T-helper 1 cell treated with Interleukin-12 subunit alpha and Interleukin-12 subunit beta and Interleukin-4 antibody, amounts not matched to agents 30 ng/mL and 1 ng/mL, for 36 hours (primary cell): ENCODE measurements at regions not wholly inside any gene's neighbourhood (a gene's known extent, or its start where the extent isn't known, plus 50 kb on each side); places are given as distances from the start of the nearest gene placed in this dataset.

Experiments used
- intact Hi-C: fragments of 100-400 bp; cut with micrococcal nuclease; formaldehyde crosslinking; loops from one replicate; pipeline ENCODE4 v1.15.1; 2024

DNA sequence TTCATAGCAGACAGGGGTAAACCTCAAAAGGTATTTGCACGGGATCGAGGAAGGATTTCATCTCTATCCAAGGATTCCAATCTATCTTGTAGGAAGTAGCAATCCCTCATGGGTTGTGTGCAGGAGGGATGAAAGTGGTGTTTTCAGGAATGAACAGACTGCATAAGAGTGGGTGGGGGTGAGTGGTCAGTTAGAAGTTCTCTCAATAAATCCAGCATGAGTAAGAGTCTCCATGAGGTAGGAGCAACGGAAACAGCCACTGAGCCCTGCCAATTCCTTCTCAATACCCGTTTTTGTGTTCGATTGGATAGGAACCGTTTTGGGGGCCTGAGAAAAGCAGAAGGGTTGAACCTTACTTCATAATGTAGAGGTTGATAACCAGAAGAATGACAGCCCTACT lies 375.6 kb downstream of the SOX9 start:
- intact Hi-C loops: no loop called here

DNA sequence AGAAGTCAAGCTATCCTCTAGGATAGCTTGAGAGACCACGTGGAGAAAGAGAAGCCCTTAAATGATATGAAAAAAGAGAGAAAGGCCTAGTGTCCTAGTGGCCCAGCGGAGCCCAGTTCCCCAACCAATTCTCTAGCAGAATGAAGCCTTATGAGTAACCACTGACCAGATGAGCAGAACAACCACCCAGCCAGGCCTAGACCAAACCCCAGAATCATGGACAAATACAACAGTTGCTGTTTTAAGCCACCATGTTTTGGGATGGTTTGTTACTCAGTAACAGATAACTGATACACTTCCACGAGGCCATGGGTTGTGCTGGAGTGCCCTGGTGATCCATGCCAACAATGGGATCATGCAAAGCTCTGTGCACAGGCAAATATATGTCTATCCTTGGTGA lies 377.1 kb downstream of the SOX9 start:
- intact Hi-C loops: no loop called here

DNA sequence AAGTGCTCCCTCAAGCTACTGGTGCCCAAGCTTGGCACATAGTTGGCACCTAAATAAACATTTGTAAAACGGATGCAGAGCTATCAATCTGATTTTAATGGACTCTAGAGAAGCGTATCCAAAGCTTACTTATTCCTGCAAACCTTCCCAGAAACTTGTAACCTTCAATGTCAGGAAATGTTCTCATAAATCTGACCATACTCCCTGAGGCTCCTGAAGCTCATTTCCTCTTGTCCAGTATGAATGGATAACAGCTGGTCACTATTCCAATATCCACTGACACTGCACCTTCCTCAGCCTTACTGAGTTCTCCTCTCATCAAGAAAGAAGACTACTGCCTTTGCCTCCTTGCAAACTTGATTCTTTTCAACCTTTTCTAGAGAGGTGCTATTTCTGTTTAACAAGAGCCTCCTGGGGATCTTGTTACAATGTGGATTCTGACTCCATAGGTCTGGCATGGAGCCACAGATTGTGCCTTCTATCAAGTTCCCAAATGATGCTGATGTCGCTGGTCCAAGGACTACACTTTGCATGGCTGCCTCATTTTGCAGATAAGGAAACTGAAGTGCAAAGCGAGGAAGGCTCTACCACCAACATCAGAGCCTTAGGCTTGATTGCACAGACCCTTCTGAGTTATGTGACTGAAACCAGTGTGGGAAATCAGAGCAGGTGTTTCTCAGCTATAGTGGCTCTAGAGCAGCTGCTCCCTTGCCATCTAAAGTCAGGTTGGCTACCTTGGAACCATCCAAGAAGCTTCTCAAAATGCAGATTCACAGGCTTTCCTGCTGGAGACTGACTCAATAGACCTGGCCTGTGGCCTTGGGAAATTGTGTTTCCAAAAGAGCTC lies 377.8 kb downstream of the SOX9 start:
- intact Hi-C loops: no loop called here

DNA sequence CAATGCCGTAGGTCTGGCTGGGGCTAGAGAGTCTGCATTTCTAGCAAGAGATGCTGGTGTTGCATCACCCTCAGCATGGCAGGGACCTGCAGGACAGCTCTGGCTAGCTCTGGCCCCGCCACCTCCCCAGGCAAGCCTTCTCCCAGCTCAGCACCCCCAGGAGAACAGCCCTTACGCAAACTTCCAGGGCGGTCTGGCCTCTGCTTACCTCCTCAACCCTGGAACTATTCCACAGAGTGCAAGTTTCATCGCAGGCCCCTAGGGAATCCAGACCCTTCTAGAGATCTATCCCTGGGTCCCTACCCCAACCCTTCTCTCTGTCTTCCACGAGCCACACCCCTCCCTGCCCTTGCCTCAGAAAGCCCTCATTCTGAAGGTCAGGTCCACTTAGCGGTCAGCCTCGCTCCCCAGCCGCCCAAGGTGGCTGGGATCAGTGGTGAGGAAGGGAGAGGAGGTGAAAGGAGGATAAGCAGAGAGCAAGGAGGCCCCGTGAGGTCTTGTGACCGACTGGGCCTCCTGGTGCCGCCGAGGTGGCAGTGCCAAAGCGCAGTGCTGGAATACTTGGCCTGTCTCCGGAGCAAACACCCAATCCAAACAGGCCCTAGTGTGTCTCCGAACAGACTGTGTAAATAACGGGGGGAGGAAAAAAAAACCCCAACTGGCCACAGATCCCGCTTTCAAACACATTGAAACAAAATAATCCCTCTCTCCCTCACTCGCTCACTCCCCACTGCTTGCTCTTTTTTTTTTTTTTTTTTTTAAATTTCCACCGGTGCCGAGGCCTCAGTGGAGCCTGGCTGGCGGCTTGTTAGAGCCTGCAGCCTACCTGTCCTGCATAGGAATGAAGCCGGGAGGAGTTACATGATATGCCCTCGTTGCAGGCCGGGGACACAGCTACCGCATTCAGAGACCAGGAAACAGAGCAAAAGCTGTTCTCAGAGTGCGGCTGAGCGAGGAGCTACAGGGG lies 380.9 kb downstream of the SOX9 start:
- intact Hi-C loops: no loop called here

DNA sequence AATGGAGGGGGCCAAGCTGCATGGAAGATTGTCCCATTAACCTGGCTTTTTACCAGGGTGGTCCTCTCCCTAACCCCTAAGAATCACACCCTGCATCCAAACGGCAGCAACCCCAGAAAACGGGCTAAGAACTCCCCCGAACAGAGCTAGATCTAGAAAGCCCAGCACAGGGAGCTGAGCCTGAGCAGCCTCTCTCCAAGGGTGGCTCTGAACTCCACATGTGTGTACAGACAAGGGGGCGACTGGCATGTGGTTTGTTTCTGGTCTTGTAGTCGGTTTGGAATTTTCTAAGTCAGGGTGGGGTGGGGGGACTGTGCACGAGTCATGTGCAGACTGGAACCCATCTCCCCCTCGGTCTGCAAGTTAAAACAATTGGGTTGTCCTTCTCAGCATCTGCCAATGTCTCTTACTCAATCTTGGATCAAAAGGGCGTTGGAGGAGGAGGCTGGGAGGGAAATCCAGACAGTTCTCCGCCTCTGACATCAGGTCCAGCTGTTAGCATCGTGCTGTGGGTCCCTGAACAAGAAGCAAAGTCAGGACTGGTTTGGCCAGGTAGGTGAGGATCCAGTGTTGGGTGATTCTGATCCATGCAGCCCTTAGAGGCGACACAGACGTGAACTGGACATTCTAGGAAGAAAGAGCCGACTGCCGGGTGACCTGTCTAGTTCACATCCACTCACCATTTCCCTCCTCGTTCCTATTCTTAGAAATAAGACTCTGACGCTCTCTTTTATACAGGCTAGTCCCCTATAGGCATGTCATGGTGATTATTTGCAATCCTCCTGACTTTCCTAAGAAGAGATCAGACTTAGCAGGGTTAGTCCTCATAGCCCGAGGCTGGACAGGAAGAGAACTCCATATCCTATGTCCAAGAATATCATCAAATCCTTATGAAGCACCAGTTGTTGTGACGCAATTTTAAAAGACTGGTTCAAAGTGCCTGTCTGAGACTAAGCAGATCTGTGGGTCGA lies 381.8 kb downstream of the SOX9 start:
- intact Hi-C loops: no loop called here

DNA sequence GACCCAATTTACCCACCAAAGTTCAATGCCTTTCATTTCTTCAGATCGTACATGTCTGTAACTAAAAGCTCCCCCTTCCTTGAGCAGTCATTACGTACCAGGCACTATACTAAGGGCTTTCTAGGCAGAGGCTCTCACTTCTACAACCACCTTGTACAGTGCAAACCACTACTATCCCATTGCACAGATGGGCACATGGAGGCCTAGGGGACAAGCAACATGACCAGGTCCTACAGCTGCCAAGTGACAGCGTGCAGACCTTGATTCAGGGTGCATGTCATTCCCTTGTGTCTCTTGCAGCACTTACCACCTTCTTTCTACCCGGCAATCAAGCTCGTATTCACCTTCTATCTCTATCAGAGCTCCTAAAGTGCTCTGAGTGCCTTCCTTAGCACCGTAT lies 382.7 kb downstream of the SOX9 start:
- intact Hi-C loops: no loop called here

DNA sequence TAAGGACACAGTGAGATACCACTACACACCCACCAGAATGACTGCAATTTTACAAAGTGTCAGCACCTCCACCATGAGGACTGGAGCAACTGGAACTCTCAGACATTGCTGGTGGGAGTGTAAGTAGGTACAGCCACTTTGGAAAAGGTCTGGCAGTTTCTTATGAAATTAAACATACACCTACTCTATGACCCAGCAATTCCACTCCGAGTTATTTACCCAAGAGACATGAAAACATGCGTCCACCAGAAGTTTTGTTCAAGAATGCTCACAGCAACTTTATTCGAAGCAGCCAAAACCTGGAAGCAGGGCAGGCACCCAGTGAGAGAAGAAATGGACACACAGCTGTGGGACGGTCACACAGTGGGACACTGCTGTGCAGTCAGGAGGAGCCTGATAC lies 384.0 kb downstream of the SOX9 start:
- intact Hi-C loops: no loop called here

DNA sequence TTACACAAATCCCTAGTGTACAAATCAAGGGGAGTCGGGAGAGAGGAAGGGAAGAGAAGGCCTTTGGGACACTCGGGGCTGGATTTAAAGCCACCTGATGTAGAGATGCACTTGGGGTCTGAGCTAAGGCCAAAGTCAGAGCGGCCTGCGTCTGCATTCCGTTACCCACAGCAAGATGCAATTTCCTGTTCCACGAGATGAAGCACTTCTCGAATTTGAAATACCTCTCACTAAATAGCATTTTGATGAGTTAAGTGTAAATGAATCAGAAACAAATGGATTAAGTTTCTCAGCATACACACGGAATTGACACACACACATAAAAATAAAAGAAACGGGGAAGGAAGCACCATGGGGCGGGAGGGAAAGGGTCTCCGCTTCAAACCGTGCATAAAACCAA lies 386.0 kb downstream of the SOX9 start:
- intact Hi-C loops: no loop called here

DNA sequence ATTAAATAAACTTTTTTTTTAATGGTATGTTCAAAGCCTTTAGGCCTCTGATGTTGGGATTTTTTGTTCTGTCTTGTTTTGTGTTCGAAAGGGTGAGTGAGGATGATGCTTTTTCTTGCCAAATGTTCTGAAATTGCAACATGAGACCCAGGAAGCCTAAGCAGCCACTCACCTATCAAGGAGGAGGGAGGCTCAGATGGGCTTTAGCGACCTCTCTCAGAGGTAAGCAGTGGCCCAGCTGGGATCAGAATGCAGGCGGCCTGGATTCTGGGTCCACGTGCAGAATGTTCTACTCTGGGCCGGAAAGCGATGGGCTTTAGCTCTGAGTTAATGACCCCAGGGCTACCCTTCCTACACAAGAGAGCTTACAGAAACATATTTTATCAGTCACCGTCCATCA lies 386.6 kb downstream of the SOX9 start:
- intact Hi-C loops: no loop called here

DNA sequence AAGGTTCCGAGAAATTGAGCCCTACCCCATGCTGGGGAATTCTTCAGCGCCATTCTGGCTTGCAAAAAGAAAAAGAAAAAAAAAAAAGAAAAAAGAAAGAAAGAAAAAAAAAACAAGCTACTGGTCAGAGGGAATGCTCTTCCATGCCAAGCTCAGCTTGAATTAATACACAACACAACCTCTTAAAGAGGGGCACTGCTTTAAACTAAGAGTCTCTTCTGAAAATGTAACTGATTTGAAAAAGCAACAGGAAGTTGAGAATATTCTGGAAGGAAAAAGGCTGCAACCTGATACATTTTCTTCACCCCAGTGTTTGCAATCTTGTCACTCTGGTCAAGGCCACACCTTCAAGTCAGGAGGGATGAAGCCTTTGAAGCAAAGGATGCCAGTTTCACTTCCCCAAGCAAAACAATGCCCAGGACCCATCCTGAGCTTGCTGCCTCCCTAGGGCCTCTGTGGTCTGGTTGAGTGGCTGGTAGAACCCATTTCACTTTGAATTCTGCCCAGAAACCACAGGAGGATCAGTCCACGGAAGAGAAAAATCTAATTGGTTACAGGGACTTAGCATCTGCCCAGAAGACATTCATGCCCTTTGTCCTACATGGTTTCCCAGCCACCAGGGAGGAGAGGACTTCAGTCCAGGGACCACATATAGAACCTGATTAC lies 389.7 kb downstream of the SOX9 start:
- intact Hi-C loops: no loop called here

DNA sequence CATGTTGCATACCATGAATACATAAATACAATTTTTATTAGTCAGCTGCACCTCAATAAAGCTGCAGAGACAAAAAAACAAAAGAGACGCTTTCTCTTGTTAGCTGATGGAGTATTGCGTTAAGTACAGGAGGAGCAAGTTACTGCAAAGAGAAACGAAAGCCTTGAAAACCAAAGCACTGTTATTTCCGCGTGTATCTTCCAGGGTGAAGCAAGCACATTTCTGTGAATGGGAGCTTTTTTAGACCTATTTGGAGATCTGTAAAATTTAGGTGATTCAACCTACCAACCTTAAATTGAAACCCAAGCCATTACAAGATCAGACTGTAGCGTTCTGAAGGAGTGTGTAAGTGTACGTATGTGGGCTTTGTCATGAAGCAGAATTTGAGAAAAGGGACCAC lies 390.4 kb downstream of the SOX9 start:
- intact Hi-C loops: no loop called here

DNA sequence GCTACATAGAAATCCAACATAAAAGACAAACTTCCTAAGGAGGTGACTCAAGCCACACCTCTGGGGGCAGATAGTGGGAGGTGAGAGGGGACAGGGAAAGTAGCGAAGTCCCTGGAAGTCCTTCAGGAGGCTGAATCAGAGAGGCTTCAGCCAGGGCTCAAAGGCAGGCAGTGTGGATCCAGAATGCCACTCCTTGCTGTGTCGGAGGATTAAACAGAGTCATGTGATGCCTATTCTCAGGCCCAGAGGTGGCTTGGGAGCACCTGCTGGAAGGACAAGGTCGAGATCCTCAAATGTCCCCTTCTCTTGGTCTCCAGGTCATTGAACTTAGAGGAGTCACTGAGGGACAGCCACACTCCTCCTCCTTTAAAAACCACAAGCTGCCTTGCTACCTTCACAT lies 391.1 kb downstream of the SOX9 start:
- intact Hi-C loops: no loop called here

DNA sequence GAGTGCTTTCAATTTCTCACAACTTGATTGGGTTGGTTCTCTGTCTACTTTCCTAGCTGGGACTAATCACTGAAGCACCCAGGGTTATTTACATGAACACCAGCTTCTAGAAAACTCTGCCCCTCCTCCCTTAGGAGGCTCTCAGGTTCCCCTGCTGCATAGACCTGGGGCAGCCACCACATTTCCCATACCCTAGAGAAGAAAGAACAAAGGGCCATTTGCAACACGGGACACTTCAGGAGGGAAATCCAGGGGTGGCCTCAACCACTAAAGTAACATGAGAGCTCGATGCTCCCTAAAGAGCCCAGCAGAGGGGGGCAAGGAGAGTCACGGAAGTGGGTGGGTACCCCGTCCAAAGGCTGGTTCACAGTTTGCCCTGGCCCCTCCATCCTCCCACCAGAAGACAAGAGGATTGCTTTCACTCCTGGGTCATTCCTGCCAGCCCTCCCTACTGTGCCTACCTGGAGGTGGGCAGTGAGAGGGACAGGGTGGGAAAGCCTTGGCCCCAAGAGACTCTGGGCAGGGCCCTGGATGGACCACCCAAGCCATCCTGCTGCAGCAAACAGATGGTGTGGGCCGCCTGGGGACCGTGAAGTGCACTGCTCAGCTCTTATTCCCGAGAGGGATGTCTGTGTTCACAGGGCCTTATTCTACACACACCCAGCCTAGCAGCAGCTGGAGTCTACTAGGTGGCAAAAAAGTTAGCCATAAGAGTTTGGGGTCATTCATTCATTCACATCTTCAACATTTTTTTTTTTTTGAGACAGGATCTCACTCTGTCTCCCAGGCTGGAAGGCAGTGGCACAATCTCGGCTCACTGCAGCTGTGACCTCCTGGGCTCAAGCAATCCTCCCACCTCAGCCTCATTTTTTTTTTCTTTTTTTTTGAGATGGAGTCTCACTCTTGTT lies 392.1 kb downstream of the SOX9 start:
- intact Hi-C loops: no loop called here

DNA sequence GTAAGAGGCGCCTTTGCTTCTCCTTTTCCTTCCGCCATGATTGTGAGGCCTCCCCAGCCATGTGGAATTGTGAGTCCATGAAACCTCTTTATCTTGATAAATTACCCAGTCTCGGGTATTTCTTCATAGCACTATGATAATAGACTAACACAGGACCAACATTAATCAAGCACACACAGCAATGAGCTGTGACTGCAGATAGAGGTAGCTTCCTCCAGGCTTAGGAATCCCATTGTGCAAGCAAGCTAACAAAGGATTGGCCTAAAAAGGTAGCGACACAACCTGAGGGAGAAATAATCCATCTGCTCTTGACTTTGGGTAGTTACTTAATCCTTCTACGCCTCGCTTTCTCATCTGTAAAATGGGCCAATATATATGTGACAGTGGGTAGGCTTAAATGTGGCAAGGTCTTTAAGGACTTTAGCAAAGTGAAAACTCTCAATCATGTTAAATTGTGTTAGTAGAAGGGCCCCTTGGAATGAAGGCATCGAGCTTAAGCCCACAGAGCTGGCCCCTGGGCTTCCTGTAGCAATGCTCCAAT lies 393.6 kb downstream of the SOX9 start:
- intact Hi-C loops: no loop called here

DNA sequence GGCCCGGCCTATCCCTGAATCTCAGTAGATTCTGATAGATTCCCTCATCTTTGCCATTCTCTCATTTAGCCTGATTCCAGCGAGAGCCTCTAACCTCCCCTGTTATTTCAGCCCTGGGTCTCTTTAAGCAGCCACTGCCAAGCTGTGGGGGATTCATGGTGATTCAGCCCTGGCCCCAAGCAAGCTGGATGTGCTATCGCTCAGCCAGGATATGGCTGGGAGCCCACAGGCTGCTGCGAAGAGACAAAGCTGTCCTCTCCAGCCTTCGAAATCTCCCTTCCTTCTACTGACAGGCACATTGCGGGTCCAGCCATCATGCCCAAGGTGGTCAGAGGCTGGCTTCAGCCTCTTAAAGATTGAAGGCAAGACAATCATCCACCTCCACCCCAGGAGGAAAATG lies 394.1 kb downstream of the SOX9 start:
- intact Hi-C loops: no loop called here

DNA sequence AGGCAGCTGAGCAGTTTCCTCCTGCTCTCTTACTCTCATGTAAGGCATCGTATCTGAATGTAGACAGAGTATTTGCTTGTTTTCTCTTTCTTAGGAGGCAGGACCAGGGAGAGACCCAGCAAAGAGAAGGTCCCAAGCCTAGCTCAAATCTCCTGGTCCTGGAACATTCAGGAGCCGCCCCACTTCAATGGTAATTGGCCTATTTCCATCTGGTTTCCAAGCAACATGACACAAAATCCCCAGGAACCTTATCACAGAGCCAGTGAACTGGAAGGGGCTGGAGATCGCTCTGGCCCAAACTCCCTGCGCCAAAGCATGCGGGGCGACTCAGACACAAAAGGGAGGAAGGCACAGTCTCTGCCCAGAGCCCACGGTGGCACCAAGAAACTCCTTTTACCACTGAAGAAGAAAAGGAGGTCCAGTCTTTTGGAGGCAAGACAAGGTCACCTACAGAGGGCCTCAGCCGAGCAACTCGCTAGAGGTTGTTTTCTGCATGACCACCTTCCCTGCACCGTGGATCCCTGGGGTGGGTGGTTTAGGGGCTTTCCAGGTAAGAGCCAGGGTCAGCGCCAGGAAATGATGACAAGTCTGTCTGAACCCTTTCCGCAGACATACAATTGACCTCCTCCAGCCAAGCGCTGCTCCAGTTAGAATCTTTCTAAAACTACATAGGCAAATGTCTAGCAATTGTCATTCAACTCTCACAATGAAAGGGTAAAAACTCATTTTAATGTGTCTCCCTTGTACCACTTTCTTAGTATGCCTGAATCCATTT lies 394.7 kb downstream of the SOX9 start:
- intact Hi-C loops: no loop called here

DNA sequence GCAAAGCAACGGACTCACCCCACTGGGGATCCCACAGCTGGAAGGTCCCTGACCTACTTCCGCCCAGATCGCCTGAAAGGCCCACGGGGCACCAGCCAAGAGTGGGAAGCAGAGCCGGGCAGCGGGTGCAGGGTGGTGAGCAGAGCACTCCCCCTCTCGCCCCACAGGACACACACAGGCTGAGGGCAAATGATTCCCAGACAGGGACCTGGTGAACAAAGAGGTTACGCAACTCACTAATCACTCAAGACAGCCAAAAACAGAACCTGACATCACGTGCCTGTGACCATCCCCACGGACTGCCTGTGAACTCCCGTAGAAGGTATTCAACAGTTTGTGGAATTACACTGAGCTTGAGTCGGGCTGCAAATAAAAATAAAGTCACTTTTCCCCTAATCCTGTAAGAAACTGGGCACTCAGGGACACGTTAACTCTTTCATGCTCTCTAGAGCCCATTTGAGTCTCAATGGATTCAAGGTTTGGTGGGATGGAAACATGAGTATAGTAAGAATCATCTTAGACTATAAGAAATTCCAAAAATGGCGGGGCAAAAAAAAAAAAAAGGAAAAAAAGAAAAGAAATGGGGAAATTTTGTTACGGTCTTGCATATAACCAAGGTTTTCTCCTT lies 396.1 kb downstream of the SOX9 start:
- intact Hi-C loops: no loop called here
